Thyroid gland (tissue), 4 donors: ENCODE measurements at regions not wholly inside any gene's neighbourhood (a gene's known extent, or its start where the extent isn't known, plus 50 kb on each side); places are given as distances from the start of the nearest gene placed in this dataset.
A peak's percentile ranks its signal among the peaks of the same experiment; 100 is the strongest.

Experiments
- DNase-seq, 2 donors: peaks; one replicate each; pipeline ENCODE4 v3.0.0-alpha.2; 2019
- H3K27ac ChIP-seq, 3 donors: fragments of 200-600 bp; sonication (generic); 1 replicate in 2 of 3; 2 replicates in 1 of 3; pipeline ENCODE4 v1.5.1; 2016 to 2019; ENCODE audit warnings: mild to moderate bottlenecking in 1 of 3, moderate library complexity in 1 of 3
- H3K27me3 ChIP-seq: fragments of 200-600 bp; sonication (generic); one replicate; pipeline ENCODE4 v1.5.1; 2019
- H3K36me3 ChIP-seq, 2 donors: fragments of 200-600 bp; sonication (generic); one replicate each; pipeline ENCODE4 v1.5.1; 2016 to 2019
- H3K4me1 ChIP-seq, 2 donors: fragments of 200-600 bp; sonication (generic); one replicate each; pipeline ENCODE4 v1.5.1; 2017 to 2019
- H3K4me3 ChIP-seq, 3 donors: fragments of 200-600 bp; sonication (generic); replicated peaks in 1 of 3; 1 replicate in 2 of 3; 2 replicates in 1 of 3; pipeline ENCODE4 v1.5.1; 2016; ENCODE audit warnings: mild to moderate bottlenecking in 1 of 3
- H3K9me3 ChIP-seq: fragments of 200-600 bp; sonication (generic); one replicate; pipeline ENCODE4 v1.5.1; 2017
- POLR2A ChIP-seq, 2 donors: fragments of 450-650 bp; IDR thresholded peaks; one replicate each; pipeline ENCODE4 v1.6.1; 2017; ENCODE audit warnings: antibody characterized with exemption in 2 of 2, mild to moderate bottlenecking in 2 of 2, moderate library complexity in 1 of 2
- WGBS, 2 donors: methylation state at CpG; one replicate each; pipeline ENCODE4 v1.1.5; 2017; 5-methylcytosine and 5-hydroxymethylcytosine counted together
- intact Hi-C: fragments of 100-400 bp; cut with DNase I; formaldehyde crosslinking; loops from one replicate; pipeline ENCODE4 v1.15.1; 2023
- TF ChIP-seq, protein P1 (sequence below), 6 experiments: fragments of 200-600 bp in 3 of 6; fragments of 450-650 bp in 3 of 6; sonication (generic) in 3 of 6; IDR thresholded peaks; one replicate each; pipeline ENCODE4 v1.5.1; 2016 to 2019; ENCODE audit warnings: antibody characterized with exemption in 6 of 6, mild to moderate bottlenecking in 2 of 6, inconsistent platforms in 1 of 6, moderate library complexity in 1 of 6

GRCh38 chr5:68960456-68960855 is 133.4 kb upstream of the SLC30A5 start:
- no peak overlapping the region for H3K4me3 ChIP-seq
- no peaks in the 10 kb centered on the region for H3K27me3 ChIP-seq
- no peaks in the 10 kb centered on the region for H3K36me3 ChIP-seq
- no peaks in the 10 kb centered on the region for H3K9me3 ChIP-seq
- TF ChIP-seq, protein P1, sequence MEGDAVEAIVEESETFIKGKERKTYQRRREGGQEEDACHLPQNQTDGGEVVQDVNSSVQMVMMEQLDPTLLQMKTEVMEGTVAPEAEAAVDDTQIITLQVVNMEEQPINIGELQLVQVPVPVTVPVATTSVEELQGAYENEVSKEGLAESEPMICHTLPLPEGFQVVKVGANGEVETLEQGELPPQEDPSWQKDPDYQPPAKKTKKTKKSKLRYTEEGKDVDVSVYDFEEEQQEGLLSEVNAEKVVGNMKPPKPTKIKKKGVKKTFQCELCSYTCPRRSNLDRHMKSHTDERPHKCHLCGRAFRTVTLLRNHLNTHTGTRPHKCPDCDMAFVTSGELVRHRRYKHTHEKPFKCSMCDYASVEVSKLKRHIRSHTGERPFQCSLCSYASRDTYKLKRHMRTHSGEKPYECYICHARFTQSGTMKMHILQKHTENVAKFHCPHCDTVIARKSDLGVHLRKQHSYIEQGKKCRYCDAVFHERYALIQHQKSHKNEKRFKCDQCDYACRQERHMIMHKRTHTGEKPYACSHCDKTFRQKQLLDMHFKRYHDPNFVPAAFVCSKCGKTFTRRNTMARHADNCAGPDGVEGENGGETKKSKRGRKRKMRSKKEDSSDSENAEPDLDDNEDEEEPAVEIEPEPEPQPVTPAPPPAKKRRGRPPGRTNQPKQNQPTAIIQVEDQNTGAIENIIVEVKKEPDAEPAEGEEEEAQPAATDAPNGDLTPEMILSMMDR (IDR thresholded peaks at IDR 0.05) = no peak
- TF ChIP-seq POLR2A (IDR thresholded peaks at IDR 0.05) = no peak
- intact Hi-C loops = loop anchor here (5.0 kb wide), 1 partner anchor 673 kb away; no protein-coding TSS in a partner anchor
- peaks cover 4 to 8% of the 10 kb centered on the region in 2 donors for H3K4me1 ChIP-seq
- WGBS, 2 donors = 87 to 89% methylated on average over 4 of the region's 4 CpGs
- no peak overlapping the region for H3K27ac ChIP-seq
- no peak for DNase-seq

GRCh38 chr5:68960961-68961360 is 132.9 kb upstream of the SLC30A5 start:
- no peak for TF ChIP-seq POLR2A (IDR thresholded peaks at IDR 0.05)
- TF ChIP-seq, protein P1 (IDR thresholded peaks at IDR 0.05) = no peak
- Histone ChIP-seq H3K4me1 (peaks cover 4 to 8% of the 10 kb centered on the region in 2 donors), H3K27me3 (no peaks in the 10 kb centered on the region), H3K4me3 (no peak overlapping the region), H3K27ac (no peak overlapping the region), H3K36me3 (no peaks in the 10 kb centered on the region), H3K9me3 (no peaks in the 10 kb centered on the region)
- 87 to 92% methylated on average over 6 of the region's 6 CpGs for WGBS, 2 donors
- intact Hi-C loops = loop anchor here (5.0 kb wide), 1 partner anchor 674 kb away; no protein-coding TSS in a partner anchor
- DNase-seq = no peak

DNA sequence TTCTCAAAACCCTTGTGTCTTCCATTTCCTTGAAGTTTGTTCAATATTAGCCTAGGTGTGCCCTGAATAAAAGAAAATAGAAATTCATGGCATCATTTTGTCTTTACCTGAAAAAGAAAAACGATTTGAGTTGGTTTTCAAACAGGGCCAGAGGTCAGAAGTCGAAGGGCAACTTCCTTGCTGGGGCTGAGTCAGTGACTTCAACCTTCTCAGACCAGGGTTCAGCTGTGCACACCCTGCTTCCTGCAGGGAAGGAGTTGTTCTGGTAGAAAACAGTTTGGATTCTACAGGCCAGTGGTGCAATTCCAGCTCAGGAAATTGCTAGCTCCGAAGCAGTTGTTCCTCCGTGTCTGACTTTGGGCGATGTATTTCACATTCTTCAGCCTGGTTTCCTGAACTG is 132.1 kb upstream of the SLC30A5 start:
- H3K27ac ChIP-seq = no peak overlapping the region
- H3K4me3 ChIP-seq = no peak overlapping the region
- no peaks in the 10 kb centered on the region for H3K36me3 ChIP-seq
- TF ChIP-seq, protein P1 (IDR thresholded peaks at IDR 0.05) = no peak
- no peak for TF ChIP-seq POLR2A (IDR thresholded peaks at IDR 0.05)
- H3K9me3 ChIP-seq = no peaks in the 10 kb centered on the region
- peaks cover 4 to 8% of the 10 kb centered on the region in 2 donors for H3K4me1 ChIP-seq
- DNase-seq = no peak
- intact Hi-C loops = loop anchor here (5.0 kb wide), 1 partner anchor 674 kb away; no protein-coding TSS in a partner anchor
- H3K27me3 ChIP-seq = no peaks in the 10 kb centered on the region
- 84 to 89% methylated on average over 5 of the region's 5 CpGs for WGBS, 2 donors

- H3K36me3 ChIP-seq = no peaks in the 10 kb centered on the region
- peaks cover 4% of the 10 kb centered on the region in 2 donors for H3K4me1 ChIP-seq
- no peak overlapping the region for H3K4me3 ChIP-seq
- H3K9me3 ChIP-seq = no peaks in the 10 kb centered on the region
- TF ChIP-seq POLR2A (IDR thresholded peaks at IDR 0.05) = no peak
- TF ChIP-seq, protein P1 (IDR thresholded peaks at IDR 0.05) = peak; percentile 64 to 84 (median 76)
- WGBS, 2 donors = 32 to 33% methylated on average over 16 of the region's 16 CpGs
- intact Hi-C loops = loop anchor here (5.0 kb wide), 1 partner anchor 676 kb away; no protein-coding TSS in a partner anchor
- peak; percentile 72 to 73 for DNase-seq
- H3K27ac ChIP-seq = no peak overlapping the region
- H3K27me3 ChIP-seq = no peaks in the 10 kb centered on the region
Observed at GRCh38 chr5:68962757-68963484, 130.9 kb upstream of the SLC30A5 start.

- no peak for TF ChIP-seq POLR2A (IDR thresholded peaks at IDR 0.05)
- TF ChIP-seq, protein P1 (IDR thresholded peaks at IDR 0.05) = no peak
- no peak overlapping the region for H3K27ac ChIP-seq
- no peaks in the 10 kb centered on the region for H3K9me3 ChIP-seq
- 85 to 89% methylated on average over 3 of the region's 3 CpGs for WGBS, 2 donors
- intact Hi-C loops = loop anchor here (5.0 kb wide), 1 partner anchor 677 kb away; no protein-coding TSS in a partner anchor
- no peaks in the 10 kb centered on the region for H3K27me3 ChIP-seq
- no peak overlapping the region for H3K4me3 ChIP-seq
- DNase-seq = no peak
- H3K4me1 ChIP-seq = peaks cover 4% of the 10 kb centered on the region in 2 donors
- H3K36me3 ChIP-seq = no peaks in the 10 kb centered on the region
Observed at GRCh38 chr5:68964679-68965078, 129.1 kb upstream of the SLC30A5 start.
